HG03064 (cell line): ENCODE measurements at regions not wholly inside any gene's neighbourhood (a gene's known extent, or its start where the extent isn't known, plus 50 kb on each side); places are given as distances from the start of the nearest gene placed in this dataset.
"Not testable (repeated sequence)": the region's sequence is repeated elsewhere in the genome, so short reads cannot be mapped to it uniquely, and the experiment has no call there.

Experiments used
- ATAC-seq: cut with Tn5 transposase; IDR thresholded peaks from one replicate; pipeline ENCODE4 v1.9.1; 2021; ENCODE audit warnings: low read depth; ENCODE audit not compliant: unreplicated experiment

GRCh38 chrX:79511799-79512198 is 144.7 kb upstream of the ITM2A start:
- ATAC-seq: no peak

- no peak for ATAC-seq
Measured at GRCh38 chrX:79506001-79506400, 138.9 kb upstream of the ITM2A start.

GRCh38 chrX:79482686-79483085 is 115.6 kb upstream of the ITM2A start:
- no peak for ATAC-seq

- ATAC-seq: no peak
Measured at GRCh38 chrX:79477691-79478090, 110.6 kb upstream of the ITM2A start.

GRCh38 chrX:79466636-79467035 is 99.5 kb upstream of the ITM2A start:
- ATAC-seq: no peak

GRCh38 chrX:79462458-79462857 is 95.3 kb upstream of the ITM2A start:
- ATAC-seq: no peak

- ATAC-seq: not testable (repeated sequence)
Measured at GRCh38 chrX:79456593-79456992, 89.5 kb upstream of the ITM2A start.

- ATAC-seq: no peak
Measured at GRCh38 chrX:79452881-79453280, 85.7 kb upstream of the ITM2A start.

- no peak for ATAC-seq
Measured at GRCh38 chrX:79444694-79445210, 77.6 kb upstream of the ITM2A start.

GRCh38 chrX:79443121-79443520 is 76.0 kb upstream of the ITM2A start:
- ATAC-seq: no peak

- ATAC-seq: no peak
Measured at GRCh38 chrX:79440336-79440735, 73.2 kb upstream of the ITM2A start.
